IMR-90 (cell line): ENCODE measurements at regions not wholly inside any gene's neighbourhood (a gene's known extent, or its start where the extent isn't known, plus 50 kb on each side); places are given as distances from the start of the nearest gene placed in this dataset.

Experiments used
- ATAC-seq: fragments of 200-7000 bp; cut with Tn5 transposase; 2 replicates; pipeline ENCODE4 v1.9.1; 2020; ENCODE audit warnings: low read depth, mild to moderate bottlenecking, moderate library complexity
- BruUV-seq: library from RNA; stranded (reverse); fragments of 400-500 nt; replicated peaks from 2 replicates; lab custom pipeline; 2021; lab: Mats Ljungman, UMichigan
- CTCF ChIA-PET: fragments of 300-600 bp; formaldehyde crosslinking; extraction: SDS; loops from one replicate; lab custom pipeline; 2021; ENCODE audit warnings: antibody characterized with exemption; lab: Yijun Ruan, JAX
- POLR2A ChIA-PET: fragments of 300-600 bp; sonication (Branson Sonifier 250); formaldehyde crosslinking; loops from one replicate; lab custom pipeline; 2022; ENCODE audit warnings: antibody characterized with exemption; ENCODE audit not compliant: unreplicated experiment; lab: Charles Lee
- DNase-seq: peaks from one replicate; pipeline ENCODE4 v3.0.0; 2013
- H2AFZ ChIP-seq: replicated peaks from 2 replicates; pipeline ENCODE3; 2013; ENCODE audit warnings: low read length, mild to moderate bottlenecking; ENCODE audit not compliant: poor library complexity
- H2AK5ac ChIP-seq: 2 replicates; pipeline ENCODE4 v1.6.1; 2013; ENCODE audit warnings: low read depth, low read length, inconsistent platforms
- H2AK9ac ChIP-seq: replicated peaks from 2 replicates; pipeline ENCODE3; 2013; ENCODE audit warnings: mild to moderate bottlenecking, low read depth, low read length, moderate library complexity; ENCODE audit not compliant: poor library complexity
- H2BK120ac ChIP-seq: 2 replicates; pipeline ENCODE4 v1.6.1; 2013; ENCODE audit warnings: low read depth, low read length, inconsistent platforms
- H2BK15ac ChIP-seq: 3 replicates; pipeline ENCODE4 v1.6.1; 2013; ENCODE audit warnings: low read depth, low read length, inconsistent platforms
- H2BK20ac ChIP-seq: 2 replicates; pipeline ENCODE4 v1.6.1; 2013; ENCODE audit warnings: low read depth, mild to moderate bottlenecking, inconsistent platforms, low read length, moderate library complexity
- H2BK5ac ChIP-seq: 2 replicates; pipeline ENCODE4 v1.6.1; 2013; ENCODE audit warnings: mild to moderate bottlenecking, low read depth, low read length, inconsistent platforms; ENCODE audit not compliant: poor library complexity, severe bottlenecking
- H3K14ac ChIP-seq: replicated peaks from 2 replicates; pipeline ENCODE4 v1.6.1; 2013; ENCODE audit warnings: low read depth, low read length, inconsistent platforms
- H3K18ac ChIP-seq: 2 replicates; pipeline ENCODE4 v1.6.1; 2013; ENCODE audit warnings: low read depth, low read length, control low read depth
- H3K23ac ChIP-seq: 2 replicates; pipeline ENCODE4 v1.6.1; 2013; ENCODE audit warnings: low read depth, low read length, inconsistent platforms
- H3K27ac ChIP-seq: 2 replicates; pipeline ENCODE4 v1.5.1; 2013; ENCODE audit warnings: mild to moderate bottlenecking, control low read depth, low read length; ENCODE audit not compliant: insufficient read depth
- H3K27me3 ChIP-seq: 2 replicates; pipeline ENCODE4 v1.6.1; 2013; ENCODE audit warnings: low read length; ENCODE audit not compliant: control insufficient read depth, insufficient read depth
- H3K36me3 ChIP-seq: 2 replicates; pipeline ENCODE4 v1.6.1; 2013; ENCODE audit warnings: low read length, mixed read lengths; ENCODE audit not compliant: control insufficient read depth, insufficient read depth
- H3K4ac ChIP-seq: 2 replicates; pipeline ENCODE4 v1.6.1; 2013; ENCODE audit warnings: low read depth, low read length, inconsistent platforms
- H3K4me1 ChIP-seq: 2 replicates; pipeline ENCODE4 v1.6.1; 2013; ENCODE audit warnings: low read length, mixed read lengths; ENCODE audit not compliant: control insufficient read depth, insufficient read depth
- H3K4me2 ChIP-seq: 2 replicates; pipeline ENCODE4 v1.6.1; 2013; ENCODE audit warnings: low read depth, mild to moderate bottlenecking, control low read depth, low read length, moderate library complexity
- H3K4me3 ChIP-seq: 2 replicates; pipeline ENCODE4 v1.5.1; 2013; ENCODE audit warnings: low read depth, mild to moderate bottlenecking, control low read depth, low read length, moderate library complexity; ENCODE audit not compliant: insufficient read depth
- H3K56ac ChIP-seq: 2 replicates; pipeline ENCODE4 v1.6.1; 2013; ENCODE audit warnings: low read length, inconsistent platforms; ENCODE audit not compliant: insufficient read depth; ENCODE audit errors: extremely low read depth
- H3K79me1 ChIP-seq, 2 experiments: 2 replicates each; pipeline ENCODE4 v1.6.1; 2013; ENCODE audit warnings: low read length in 2 of 2, inconsistent platforms in 1 of 2, low read depth in 1 of 2
- H3K9ac ChIP-seq: 2 replicates; pipeline ENCODE4 v1.6.1; 2013; ENCODE audit warnings: low read depth, low read length, control low read depth
- H3K9me1 ChIP-seq: 2 replicates; pipeline ENCODE4 v1.6.1; 2013; ENCODE audit warnings: low read length, inconsistent platforms; ENCODE audit not compliant: insufficient read depth
- H3K9me3 ChIP-seq: 2 replicates; pipeline ENCODE4 v1.6.1; 2013; ENCODE audit warnings: low read length; ENCODE audit not compliant: control insufficient read depth, insufficient read depth
- H4K20me1 ChIP-seq: 2 replicates; pipeline ENCODE4 v1.6.1; 2013; ENCODE audit warnings: low read length, inconsistent platforms; ENCODE audit not compliant: insufficient read depth
- H4K5ac ChIP-seq: 2 replicates; pipeline ENCODE4 v1.6.1; 2013; ENCODE audit warnings: mild to moderate bottlenecking, low read depth, low read length, control low read depth
- H4K8ac ChIP-seq, 2 experiments: 2 replicates each; pipeline ENCODE4 v1.6.1; 2013; ENCODE audit warnings: low read depth in 2 of 2, low read length in 2 of 2, control low read depth in 1 of 2, inconsistent platforms in 1 of 2
- H4K91ac ChIP-seq: 2 replicates; pipeline ENCODE4 v1.6.1; 2013; ENCODE audit warnings: low read depth, low read length, inconsistent platforms; ENCODE audit not compliant: insufficient read depth
- BHLHE40 ChIP-seq: fragments of 150-350 bp; IDR thresholded peaks from 2 replicates; pipeline ENCODE4 v1.6.1; 2016; ENCODE audit warnings: mild to moderate bottlenecking, low read depth, low read length
- CHD1 ChIP-seq: IDR thresholded peaks from 2 replicates; pipeline ENCODE4 v1.6.1; 2012; ENCODE audit warnings: low read depth, low read length, improper control_type of control experiment
- RCOR1 ChIP-seq: IDR thresholded peaks from 2 replicates; pipeline ENCODE4 v1.6.1; 2012; ENCODE audit warnings: mild to moderate bottlenecking, low read length, improper control_type of control experiment; ENCODE audit not compliant: insufficient replicate concordance
- RFX5 ChIP-seq: IDR thresholded peaks from 2 replicates; pipeline ENCODE4 v1.8.0; 2012; ENCODE audit warnings: low read depth, mild to moderate bottlenecking, low read length, moderate library complexity
- WGBS, 2 experiments: methylation state at CpG; one replicate each; pipeline versions ENCODE4 v1.1.5 to v1.1.7; 2013; ENCODE audit warnings: missing lambda C conversion rate in 2 of 2; ENCODE audit not compliant: insufficient read length in 1 of 2; ENCODE audit errors: extremely low coverage in 2 of 2; 5-methylcytosine and 5-hydroxymethylcytosine counted together
- dilution Hi-C: fragments of 300-500 bp; cut with HindIII; formaldehyde crosslinking; loops from one replicate; pipeline ENCODE4 v1.14.3; 2018; ENCODE audit warnings: low sequenced_read_pairs; ENCODE audit not compliant: unreplicated experiment
- in situ Hi-C: fragments of 300-500 bp; cut with MboI; formaldehyde crosslinking; loops from 3 replicates; pipeline ENCODE4 v1.14.3; 2019; ENCODE audit warnings: low sequenced_read_pairs, inconsistent platforms, mixed read lengths
- intact Hi-C: fragments of 100-400 bp; cut with micrococcal nuclease; formaldehyde crosslinking; loops from 2 replicates; pipeline ENCODE4 v1.10.0; 2022
- TF ChIP-seq, protein P1 (sequence below): fragments of 150-350 bp; IDR thresholded peaks from 2 replicates; pipeline ENCODE4 v1.6.1; 2016; ENCODE audit warnings: low read depth, mild to moderate bottlenecking, low read length, moderate library complexity, borderline replicate concordance

GRCh38 chr11:22516111-22516510 lies 109.5 kb downstream of the FANCF start:
- no peak overlapping the region for H4K91ac ChIP-seq
- ChIA-PET POLR2A (no interaction called here), CTCF (interaction anchor here (1.4 kb wide), 1 partner anchor 23 kb away, joined by 5 read pairs; no protein-coding TSS in a partner anchor)
- no peak overlapping the region for H4K5ac ChIP-seq
- no peak overlapping the region for H3K4ac ChIP-seq
- TF ChIP-seq, protein P1, sequence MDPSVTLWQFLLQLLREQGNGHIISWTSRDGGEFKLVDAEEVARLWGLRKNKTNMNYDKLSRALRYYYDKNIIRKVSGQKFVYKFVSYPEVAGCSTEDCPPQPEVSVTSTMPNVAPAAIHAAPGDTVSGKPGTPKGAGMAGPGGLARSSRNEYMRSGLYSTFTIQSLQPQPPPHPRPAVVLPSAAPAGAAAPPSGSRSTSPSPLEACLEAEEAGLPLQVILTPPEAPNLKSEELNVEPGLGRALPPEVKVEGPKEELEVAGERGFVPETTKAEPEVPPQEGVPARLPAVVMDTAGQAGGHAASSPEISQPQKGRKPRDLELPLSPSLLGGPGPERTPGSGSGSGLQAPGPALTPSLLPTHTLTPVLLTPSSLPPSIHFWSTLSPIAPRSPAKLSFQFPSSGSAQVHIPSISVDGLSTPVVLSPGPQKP: no peak
- TF ChIP-seq BHLHE40 (no peak), RCOR1 (no peak), CHD1 (no peak), RFX5 (no peak)
- intact Hi-C loops (no loop called here), in situ Hi-C loops (no loop called here), dilution Hi-C loops (no loop called here)
- no peak overlapping the region for H3K4me2 ChIP-seq
- H3K4me1 ChIP-seq: no peaks in the 10 kb centered on the region
- H2BK15ac ChIP-seq: no peak overlapping the region
- H4K20me1 ChIP-seq: no peaks in the 10 kb centered on the region
- no peak for ATAC-seq
- no peak overlapping the region for H3K23ac ChIP-seq
- no peak overlapping the region for H2AFZ ChIP-seq
- H2BK20ac ChIP-seq: no peak overlapping the region
- H2BK5ac ChIP-seq: no peak overlapping the region
- no peaks in the 10 kb centered on the region for H3K9me1 ChIP-seq
- no peak overlapping the region for H3K9ac ChIP-seq
- no CpG with 5 or more reads among the region's 5 CpGs for WGBS, 2 experiments
- H4K8ac ChIP-seq: no peak overlapping the region
- no peak overlapping the region for H2AK5ac ChIP-seq
- H3K9me3 ChIP-seq: no peaks in the 10 kb centered on the region
- H3K27ac ChIP-seq: no peak overlapping the region
- no TSS peak for BruUV-seq
- H3K18ac ChIP-seq: no peak overlapping the region
- H3K27me3 ChIP-seq: no peaks in the 10 kb centered on the region
- no peak overlapping the region for H3K14ac ChIP-seq
- H2BK120ac ChIP-seq: no peak overlapping the region
- H3K56ac ChIP-seq: no peak overlapping the region
- no peak overlapping the region for H3K4me3 ChIP-seq
- H3K79me1 ChIP-seq: no peaks in the 10 kb centered on the region
- no peak for DNase-seq
- H2AK9ac ChIP-seq: no peak overlapping the region
- no peaks in the 10 kb centered on the region for H3K36me3 ChIP-seq
